Liver (tissue), 8 donors: ENCODE measurements at regions not wholly inside any gene's neighbourhood (a gene's known extent, or its start where the extent isn't known, plus 50 kb on each side); places are given as distances from the start of the nearest gene placed in this dataset.
A peak's percentile ranks its signal among the peaks of the same experiment; 100 is the strongest.

Experiments used
- DNase-seq: peaks from one replicate; pipeline ENCODE4 v3.0.0-alpha.2; 2017; ENCODE audit warnings: low spot score
- H3K27ac ChIP-seq, 2 donors: one replicate each; pipeline ENCODE4 v1.7.0; 2013; ENCODE audit warnings: inconsistent platforms in 2 of 2, low read length in 2 of 2, control low read depth in 1 of 2, low read depth in 1 of 2, mild to moderate bottlenecking in 1 of 2
- H3K27me3 ChIP-seq, 4 donors: one replicate each; pipeline versions ENCODE4 v1.6.1 to v1.7.0; 2013; ENCODE audit warnings: low read length in 3 of 4, inconsistent platforms in 1 of 4, mild to moderate bottlenecking in 1 of 4, moderate library complexity in 1 of 4; ENCODE audit not compliant: control insufficient read depth in 4 of 4, insufficient read depth in 4 of 4
- H3K36me3 ChIP-seq, 4 donors: one replicate each; pipeline versions ENCODE4 v1.6.1 to v1.7.0; 2013; ENCODE audit warnings: low read length in 3 of 4, mild to moderate bottlenecking in 3 of 4, low read depth in 1 of 4, moderate library complexity in 1 of 4; ENCODE audit not compliant: control insufficient read depth in 4 of 4, insufficient read depth in 3 of 4
- H3K4me1 ChIP-seq, 4 donors: one replicate each; pipeline versions ENCODE4 v1.6.1 to v1.7.0; 2013; ENCODE audit warnings: low read length in 3 of 4, mild to moderate bottlenecking in 3 of 4, moderate library complexity in 1 of 4; ENCODE audit not compliant: control insufficient read depth in 4 of 4, insufficient read depth in 4 of 4
- H3K4me3 ChIP-seq, 3 donors: one replicate each; pipeline versions ENCODE4 v1.6.1 to v1.7.0; 2013; ENCODE audit warnings: low read length in 3 of 3, control low read depth in 1 of 3, low read depth in 1 of 3, mild to moderate bottlenecking in 1 of 3
- H3K9ac ChIP-seq, 2 donors: one replicate each; pipeline ENCODE4 v1.7.0; 2013; ENCODE audit warnings: low read length in 2 of 2, mild to moderate bottlenecking in 2 of 2, moderate library complexity in 2 of 2, control low read depth in 1 of 2, low read depth in 1 of 2
- H3K9me3 ChIP-seq, 4 donors: one replicate each; pipeline versions ENCODE4 v1.6.1 to v1.7.0; 2013; ENCODE audit warnings: low read length in 3 of 4; ENCODE audit not compliant: control insufficient read depth in 4 of 4
- ATF3 ChIP-seq: IDR thresholded peaks from 2 replicates; pipeline ENCODE4 v1.6.1; 2016; ENCODE audit warnings: antibody characterized with exemption
- EGR1 ChIP-seq, 2 donors: IDR thresholded peaks; 2 replicates each; pipeline ENCODE4 v1.6.1; 2016 to 2018; ENCODE audit warnings: antibody characterized with exemption in 2 of 2, low read depth in 2 of 2
- FOXA1 ChIP-seq: IDR thresholded peaks from 2 replicates; pipeline ENCODE4 v1.6.1; 2016; ENCODE audit warnings: antibody characterized with exemption
- FOXA2 ChIP-seq: IDR thresholded peaks from 2 replicates; pipeline ENCODE4 v1.6.1; 2016; ENCODE audit warnings: antibody characterized with exemption
- GABPA ChIP-seq, 2 donors: IDR thresholded peaks in 1 of 2; conservative IDR thresholded peaks in 1 of 2; 2 replicates each; pipeline ENCODE4 v1.6.1; 2016; ENCODE audit warnings: antibody characterized with exemption in 2 of 2, mild to moderate bottlenecking in 1 of 2, moderate library complexity in 1 of 2
- HNF4A ChIP-seq, 2 donors: conservative IDR thresholded peaks; 2 replicates each; pipeline ENCODE4 v1.6.1; 2016; ENCODE audit warnings: antibody characterized with exemption in 2 of 2, mild to moderate bottlenecking in 2 of 2
- HNF4G ChIP-seq: IDR thresholded peaks from 2 replicates; pipeline ENCODE4 v1.6.1; 2016; ENCODE audit warnings: antibody characterized with exemption
- JUND ChIP-seq, 2 donors: IDR thresholded peaks; 2 replicates each; pipeline ENCODE4 v1.6.1; 2016; ENCODE audit warnings: antibody characterized with exemption in 2 of 2
- MAX ChIP-seq: IDR thresholded peaks from 2 replicates; pipeline ENCODE4 v1.6.1; 2016; ENCODE audit warnings: antibody characterized with exemption
- NR2F2 ChIP-seq: IDR thresholded peaks from 2 replicates; pipeline ENCODE4 v1.6.1; 2016; ENCODE audit warnings: antibody characterized with exemption
- RAD21 ChIP-seq, 2 donors: IDR thresholded peaks; 2 replicates each; pipeline ENCODE4 v1.6.1; 2016; ENCODE audit warnings: antibody characterized with exemption in 2 of 2, mild to moderate bottlenecking in 2 of 2
- RXRA ChIP-seq, 2 donors: IDR thresholded peaks; 2 replicates each; pipeline ENCODE4 v1.6.1; 2017 to 2018; ENCODE audit warnings: antibody characterized with exemption in 2 of 2, mild to moderate bottlenecking in 1 of 2
- SP1 ChIP-seq: IDR thresholded peaks from 2 replicates; pipeline ENCODE4 v1.6.1; 2018; ENCODE audit warnings: antibody characterized with exemption, mild to moderate bottlenecking
- TAF1 ChIP-seq: conservative IDR thresholded peaks from 2 replicates; pipeline ENCODE4 v1.6.1; 2016; ENCODE audit warnings: antibody characterized with exemption, mild to moderate bottlenecking
- YY1 ChIP-seq: IDR thresholded peaks from 2 replicates; pipeline ENCODE4 v1.6.1; 2016; ENCODE audit warnings: antibody characterized with exemption, mild to moderate bottlenecking
- WGBS: extraction: QIAGEN DNeasy Blood & Tissue Kit; methylation state at CpG from one replicate; pipeline ENCODE4 v1.1.7; 2013; 5-methylcytosine and 5-hydroxymethylcytosine counted together
- TF ChIP-seq, protein P1 (sequence below): IDR thresholded peaks from 2 replicates; pipeline ENCODE4 v1.6.1; 2016; ENCODE audit warnings: antibody characterized with exemption
- TF ChIP-seq, protein P2 (sequence below): IDR thresholded peaks from 2 replicates; pipeline ENCODE4 v1.6.1; 2016; ENCODE audit warnings: antibody characterized with exemption, mild to moderate bottlenecking
- TF ChIP-seq, protein P3 (sequence below): fragments of 150-350 bp; IDR thresholded peaks from 2 replicates; pipeline ENCODE4 v1.5.1; 2017; ENCODE audit warnings: improper control_type of control experiment, low read depth, low read length; ENCODE audit not compliant: missing input control
- donor health status: healthy.
- donor health status: healthy.
- donor health status: healthy.
- donor health status: healthy.
- donor health status: healthy.

- peaks cover 0 to 6% (median 3%) of the 10 kb centered on the region in 4 donors for H3K4me1 ChIP-seq
- WGBS, result 96% methylated on average over 3 of the region's 3 CpGs
Observed at GRCh38 chr14:54132496-54132895, 175.9 kb upstream of the BMP4 start.

GRCh38 chr14:54133896-54134295, 177.3 kb upstream of the BMP4 start:
- H3K36me3 ChIP-seq, result no peaks in the 10 kb centered on the region
- H3K27me3 ChIP-seq, result no peaks in the 10 kb centered on the region
- 20% methylated on average over 3 of the region's 3 CpGs for WGBS
- DNase-seq, result no peak
- H3K4me1 ChIP-seq, result peaks cover 0 to 13% (median 7%) of the 10 kb centered on the region in 4 donors
- H3K4me3 ChIP-seq, result no peak overlapping the region
- H3K9ac ChIP-seq, result no peak overlapping the region
- TF ChIP-seq RXRA (IDR thresholded peaks at IDR 0.05) (peak; percentile 33 to 76), GABPA (IDR thresholded peaks at IDR 0.05 in 1 of 2, conservative IDR thresholded peaks at IDR 0.05 in 1 of 2) (no peak), RAD21 (IDR thresholded peaks at IDR 0.05) (peak; percentile 6 to 8), MAX (peak; percentile 57), JUND (IDR thresholded peaks at IDR 0.05) (peak in 1 of 2 donors; percentile 18), HNF4A (conservative IDR thresholded peaks at IDR 0.05) (peak; percentile 74 to 80)
- TF ChIP-seq, protein P1, sequence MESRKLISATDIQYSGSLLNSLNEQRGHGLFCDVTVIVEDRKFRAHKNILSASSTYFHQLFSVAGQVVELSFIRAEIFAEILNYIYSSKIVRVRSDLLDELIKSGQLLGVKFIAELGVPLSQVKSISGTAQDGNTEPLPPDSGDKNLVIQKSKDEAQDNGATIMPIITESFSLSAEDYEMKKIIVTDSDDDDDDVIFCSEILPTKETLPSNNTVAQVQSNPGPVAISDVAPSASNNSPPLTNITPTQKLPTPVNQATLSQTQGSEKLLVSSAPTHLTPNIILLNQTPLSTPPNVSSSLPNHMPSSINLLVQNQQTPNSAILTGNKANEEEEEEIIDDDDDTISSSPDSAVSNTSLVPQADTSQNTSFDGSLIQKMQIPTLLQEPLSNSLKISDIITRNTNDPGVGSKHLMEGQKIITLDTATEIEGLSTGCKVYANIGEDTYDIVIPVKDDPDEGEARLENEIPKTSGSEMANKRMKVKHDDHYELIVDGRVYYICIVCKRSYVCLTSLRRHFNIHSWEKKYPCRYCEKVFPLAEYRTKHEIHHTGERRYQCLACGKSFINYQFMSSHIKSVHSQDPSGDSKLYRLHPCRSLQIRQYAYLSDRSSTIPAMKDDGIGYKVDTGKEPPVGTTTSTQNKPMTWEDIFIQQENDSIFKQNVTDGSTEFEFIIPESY, result no peak
- no peaks in the 10 kb centered on the region for H3K9me3 ChIP-seq
- H3K27ac ChIP-seq, result no peak overlapping the region

More at GRCh38 chr14:54132496-54132895, 175.9 kb upstream of the BMP4 start:
- H3K27ac ChIP-seq, result no peak overlapping the region
- H3K36me3 ChIP-seq, result no peaks in the 10 kb centered on the region
- no peaks in the 10 kb centered on the region for H3K27me3 ChIP-seq
- TF ChIP-seq HNF4G (no peak), FOXA1 (no peak)
- no peak overlapping the region for H3K9ac ChIP-seq
- no peak for DNase-seq
- no peaks in the 10 kb centered on the region for H3K9me3 ChIP-seq
- H3K4me3 ChIP-seq, result no peak overlapping the region

- H3K36me3 ChIP-seq, result no peaks in the 10 kb centered on the region
- WGBS, result 67% methylated on average over 3 of the region's 3 CpGs
Observed at GRCh38 chr14:54135804-54136280, 179.2 kb upstream of the BMP4 start.

More at GRCh38 chr14:54135804-54136280, 179.2 kb upstream of the BMP4 start:
- TF ChIP-seq MAX (no peak), TAF1 (no peak), GABPA (IDR thresholded peaks at IDR 0.05 in 1 of 2, conservative IDR thresholded peaks at IDR 0.05 in 1 of 2) (no peak), RAD21 (IDR thresholded peaks at IDR 0.05) (no peak), EGR1 (IDR thresholded peaks at IDR 0.05; ENCODE audit: low read depth in 2 of 2) (no peak), FOXA2 (no peak), SP1 (no peak), HNF4G (no peak), ATF3 (no peak), HNF4A (conservative IDR thresholded peaks at IDR 0.05) (no peak), YY1 (no peak), FOXA1 (no peak), JUND (IDR thresholded peaks at IDR 0.05) (no peak), NR2F2 (no peak)
- TF ChIP-seq, protein P2, sequence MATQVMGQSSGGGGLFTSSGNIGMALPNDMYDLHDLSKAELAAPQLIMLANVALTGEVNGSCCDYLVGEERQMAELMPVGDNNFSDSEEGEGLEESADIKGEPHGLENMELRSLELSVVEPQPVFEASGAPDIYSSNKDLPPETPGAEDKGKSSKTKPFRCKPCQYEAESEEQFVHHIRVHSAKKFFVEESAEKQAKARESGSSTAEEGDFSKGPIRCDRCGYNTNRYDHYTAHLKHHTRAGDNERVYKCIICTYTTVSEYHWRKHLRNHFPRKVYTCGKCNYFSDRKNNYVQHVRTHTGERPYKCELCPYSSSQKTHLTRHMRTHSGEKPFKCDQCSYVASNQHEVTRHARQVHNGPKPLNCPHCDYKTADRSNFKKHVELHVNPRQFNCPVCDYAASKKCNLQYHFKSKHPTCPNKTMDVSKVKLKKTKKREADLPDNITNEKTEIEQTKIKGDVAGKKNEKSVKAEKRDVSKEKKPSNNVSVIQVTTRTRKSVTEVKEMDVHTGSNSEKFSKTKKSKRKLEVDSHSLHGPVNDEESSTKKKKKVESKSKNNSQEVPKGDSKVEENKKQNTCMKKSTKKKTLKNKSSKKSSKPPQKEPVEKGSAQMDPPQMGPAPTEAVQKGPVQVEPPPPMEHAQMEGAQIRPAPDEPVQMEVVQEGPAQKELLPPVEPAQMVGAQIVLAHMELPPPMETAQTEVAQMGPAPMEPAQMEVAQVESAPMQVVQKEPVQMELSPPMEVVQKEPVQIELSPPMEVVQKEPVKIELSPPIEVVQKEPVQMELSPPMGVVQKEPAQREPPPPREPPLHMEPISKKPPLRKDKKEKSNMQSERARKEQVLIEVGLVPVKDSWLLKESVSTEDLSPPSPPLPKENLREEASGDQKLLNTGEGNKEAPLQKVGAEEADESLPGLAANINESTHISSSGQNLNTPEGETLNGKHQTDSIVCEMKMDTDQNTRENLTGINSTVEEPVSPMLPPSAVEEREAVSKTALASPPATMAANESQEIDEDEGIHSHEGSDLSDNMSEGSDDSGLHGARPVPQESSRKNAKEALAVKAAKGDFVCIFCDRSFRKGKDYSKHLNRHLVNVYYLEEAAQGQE, result no peak
- TF ChIP-seq, protein P3, sequence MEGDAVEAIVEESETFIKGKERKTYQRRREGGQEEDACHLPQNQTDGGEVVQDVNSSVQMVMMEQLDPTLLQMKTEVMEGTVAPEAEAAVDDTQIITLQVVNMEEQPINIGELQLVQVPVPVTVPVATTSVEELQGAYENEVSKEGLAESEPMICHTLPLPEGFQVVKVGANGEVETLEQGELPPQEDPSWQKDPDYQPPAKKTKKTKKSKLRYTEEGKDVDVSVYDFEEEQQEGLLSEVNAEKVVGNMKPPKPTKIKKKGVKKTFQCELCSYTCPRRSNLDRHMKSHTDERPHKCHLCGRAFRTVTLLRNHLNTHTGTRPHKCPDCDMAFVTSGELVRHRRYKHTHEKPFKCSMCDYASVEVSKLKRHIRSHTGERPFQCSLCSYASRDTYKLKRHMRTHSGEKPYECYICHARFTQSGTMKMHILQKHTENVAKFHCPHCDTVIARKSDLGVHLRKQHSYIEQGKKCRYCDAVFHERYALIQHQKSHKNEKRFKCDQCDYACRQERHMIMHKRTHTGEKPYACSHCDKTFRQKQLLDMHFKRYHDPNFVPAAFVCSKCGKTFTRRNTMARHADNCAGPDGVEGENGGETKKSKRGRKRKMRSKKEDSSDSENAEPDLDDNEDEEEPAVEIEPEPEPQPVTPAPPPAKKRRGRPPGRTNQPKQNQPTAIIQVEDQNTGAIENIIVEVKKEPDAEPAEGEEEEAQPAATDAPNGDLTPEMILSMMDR, result no peak
- TF ChIP-seq, protein P1, result no peak
- no peaks in the 10 kb centered on the region for H3K27me3 ChIP-seq
- no peak overlapping the region for H3K27ac ChIP-seq
- no peak overlapping the region for H3K9ac ChIP-seq
- H3K9me3 ChIP-seq, result no peaks in the 10 kb centered on the region
- no peak overlapping the region for H3K4me3 ChIP-seq
- no peak for DNase-seq
- peaks cover 0 to 18% (median 9%) of the 10 kb centered on the region in 4 donors for H3K4me1 ChIP-seq
